GM12865 (cell line): ENCODE measurements at regions not wholly inside any gene's neighbourhood (a gene's known extent, or its start where the extent isn't known, plus 50 kb on each side); places are given as distances from the start of the nearest gene placed in this dataset.

Experiments
- DNase-seq: peaks from one replicate; pipeline ENCODE4 v3.0.0; 2010; ENCODE audit warnings: low read depth
- H3K4me3 ChIP-seq: 2 replicates; pipeline ENCODE4 v1.5.1; 2011; ENCODE audit warnings: mild to moderate bottlenecking, low read depth, low read length, control low read depth
- TF ChIP-seq, protein P1 (sequence below): IDR thresholded peaks from 2 replicates; pipeline ENCODE4 v1.5.1; 2011; ENCODE audit warnings: low read length, control low read depth, low read depth, inconsistent platforms; ENCODE audit not compliant: insufficient read depth; ENCODE audit errors: missing control alignments

DNA sequence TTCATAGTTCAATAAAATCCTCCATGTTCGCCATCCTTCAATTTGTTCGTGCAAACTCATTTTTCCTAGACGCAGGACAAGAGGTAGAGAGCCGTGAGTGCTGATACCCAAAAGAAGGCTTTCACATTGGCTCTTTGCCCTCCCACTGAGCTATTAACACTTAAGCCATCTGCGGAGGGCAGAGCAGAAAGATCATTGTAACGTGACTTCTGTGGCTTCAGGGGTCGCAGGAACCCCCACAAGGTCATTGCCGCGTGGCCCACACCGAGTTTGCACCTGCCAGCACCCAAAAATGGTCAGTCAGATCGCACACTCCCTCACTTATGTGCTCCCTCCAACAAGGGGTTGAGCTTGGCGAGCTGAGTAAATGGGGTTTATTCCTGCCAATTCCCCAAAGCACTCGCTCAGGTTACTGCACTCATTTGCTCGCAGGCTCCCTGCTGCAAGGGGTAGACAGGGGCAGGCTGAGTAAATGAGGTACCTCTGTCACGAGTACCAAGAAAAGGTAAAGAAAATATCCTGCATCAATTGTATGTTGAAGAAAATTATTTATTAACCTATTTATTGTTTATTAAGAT is 144.1 kb downstream of the PRR20E start:
- DNase-seq, result no peak
- TF ChIP-seq, protein P1, sequence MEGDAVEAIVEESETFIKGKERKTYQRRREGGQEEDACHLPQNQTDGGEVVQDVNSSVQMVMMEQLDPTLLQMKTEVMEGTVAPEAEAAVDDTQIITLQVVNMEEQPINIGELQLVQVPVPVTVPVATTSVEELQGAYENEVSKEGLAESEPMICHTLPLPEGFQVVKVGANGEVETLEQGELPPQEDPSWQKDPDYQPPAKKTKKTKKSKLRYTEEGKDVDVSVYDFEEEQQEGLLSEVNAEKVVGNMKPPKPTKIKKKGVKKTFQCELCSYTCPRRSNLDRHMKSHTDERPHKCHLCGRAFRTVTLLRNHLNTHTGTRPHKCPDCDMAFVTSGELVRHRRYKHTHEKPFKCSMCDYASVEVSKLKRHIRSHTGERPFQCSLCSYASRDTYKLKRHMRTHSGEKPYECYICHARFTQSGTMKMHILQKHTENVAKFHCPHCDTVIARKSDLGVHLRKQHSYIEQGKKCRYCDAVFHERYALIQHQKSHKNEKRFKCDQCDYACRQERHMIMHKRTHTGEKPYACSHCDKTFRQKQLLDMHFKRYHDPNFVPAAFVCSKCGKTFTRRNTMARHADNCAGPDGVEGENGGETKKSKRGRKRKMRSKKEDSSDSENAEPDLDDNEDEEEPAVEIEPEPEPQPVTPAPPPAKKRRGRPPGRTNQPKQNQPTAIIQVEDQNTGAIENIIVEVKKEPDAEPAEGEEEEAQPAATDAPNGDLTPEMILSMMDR, result no peak
- H3K4me3 ChIP-seq, result no peak overlapping the region

GRCh38 chr13:57314897-57315520 is 148.0 kb downstream of the PRR20E start:
- H3K4me3 ChIP-seq, result no peak overlapping the region
- TF ChIP-seq, protein P1, result no peak
- DNase-seq, result no peak

DNA sequence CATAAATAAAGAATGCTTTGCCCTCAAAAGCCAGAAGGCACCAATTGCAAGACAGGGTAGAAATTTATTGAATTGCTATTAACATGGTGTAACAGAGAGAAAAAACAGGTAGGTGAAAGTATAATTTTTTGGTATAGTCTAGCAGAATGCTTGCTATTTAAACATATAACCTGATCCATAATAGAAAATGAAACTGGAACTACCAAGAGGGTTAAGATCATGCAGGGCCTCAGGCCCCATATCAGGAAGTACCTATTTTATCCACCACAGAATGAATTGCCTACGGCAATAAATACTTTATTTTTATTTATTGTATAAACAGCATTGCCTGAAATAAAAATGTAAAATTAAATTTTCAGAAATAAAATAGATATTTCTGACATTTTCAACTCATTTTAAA is 159.5 kb downstream of the PRR20E start:
- TF ChIP-seq, protein P1, result no peak
- H3K4me3 ChIP-seq, result no peak overlapping the region
- no peak for DNase-seq

GRCh38 chr13:57340878-57341277 is 173.9 kb downstream of the PRR20E start:
- no peak overlapping the region for H3K4me3 ChIP-seq
- TF ChIP-seq, protein P1, result no peak
- DNase-seq, result no peak

DNA sequence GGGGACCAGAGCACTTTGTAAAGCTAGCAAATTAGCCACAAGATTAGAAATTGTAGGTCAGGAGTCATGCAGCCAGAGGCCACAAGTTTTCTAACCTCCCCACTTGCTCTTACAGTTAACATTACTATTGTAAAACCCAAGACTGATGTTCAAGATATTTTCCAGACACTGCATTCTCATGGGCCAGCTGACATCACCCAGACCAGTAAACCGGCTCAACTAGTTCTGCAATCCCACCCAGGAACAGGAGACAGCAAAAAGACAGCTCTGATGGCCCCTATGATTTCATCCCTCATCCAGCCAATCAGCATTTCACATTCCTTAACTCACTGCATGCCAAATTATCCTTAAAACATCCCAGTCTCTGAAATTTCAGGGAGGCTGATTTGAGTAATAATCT is 178.5 kb downstream of the PRR20E start:
- no peak overlapping the region for H3K4me3 ChIP-seq
- no peak for DNase-seq
- TF ChIP-seq, protein P1, result no peak

- TF ChIP-seq, protein P1, result no peak
- H3K4me3 ChIP-seq, result no peak overlapping the region
- DNase-seq, result no peak
Measured at GRCh38 chr13:57346786-57347185, 179.8 kb downstream of the PRR20E start.

- no peak for DNase-seq
- TF ChIP-seq, protein P1, result no peak
- no peak overlapping the region for H3K4me3 ChIP-seq
Measured at GRCh38 chr13:57352114-57352513, 185.1 kb downstream of the PRR20E start.
